ENCODE measurements at regions not wholly inside any gene's neighbourhood (a gene's known extent, or its start where the extent isn't known, plus 50 kb on each side); places are given as distances from the start of the nearest gene placed in this dataset.

GRCh38 chr9:105828171-105828570 lies 133.8 kb downstream of the TMEM38B start:
- intact Hi-C loops (cut with micrococcal nuclease) = loop anchor here (2.0 to 10.0 kb wide), 2 partner anchors 17 to 223 kb away; no protein-coding TSS in a partner anchor

- intact Hi-C loops (cut with micrococcal nuclease) = loop anchor here (2.0 to 10.0 kb wide), 2 partner anchors 18 to 224 kb away; no protein-coding TSS in a partner anchor
Observed at GRCh38 chr9:105828596-105829213, 134.4 kb downstream of the TMEM38B start.

- intact Hi-C loops (cut with micrococcal nuclease) = no loop called here
Observed at GRCh38 chr9:105830461-105830860, 136.1 kb downstream of the TMEM38B start.

DNA sequence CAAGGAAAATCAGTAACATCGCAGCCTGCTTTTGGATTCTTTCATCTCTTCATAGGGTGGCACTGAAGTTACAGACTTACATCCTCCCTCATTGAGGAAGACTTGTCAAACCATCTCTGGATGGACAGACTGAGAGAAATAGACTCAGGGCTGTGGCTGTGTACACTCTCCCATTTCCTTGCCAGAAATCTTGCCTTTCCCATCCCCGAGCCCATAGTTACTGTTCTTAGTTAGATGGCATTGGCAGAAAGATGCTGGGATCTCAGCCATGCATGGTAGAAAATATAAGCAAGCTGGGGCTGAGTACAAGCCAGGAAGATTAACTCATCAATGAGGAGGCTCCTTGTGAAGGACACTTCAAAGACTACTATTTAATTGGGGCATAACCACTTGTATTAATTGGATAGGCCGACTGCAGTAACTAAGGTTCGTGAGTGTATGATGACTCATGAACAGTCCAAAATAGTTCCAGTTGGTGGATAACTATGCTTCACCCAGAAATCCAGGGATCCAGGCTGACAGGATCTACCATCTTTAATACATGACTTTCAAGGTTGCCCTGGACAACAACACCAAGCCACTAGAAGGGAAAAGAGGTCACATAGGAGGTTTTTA lies 137.9 kb downstream of the TMEM38B start:
- intact Hi-C loops (cut with micrococcal nuclease) = no loop called here

DNA sequence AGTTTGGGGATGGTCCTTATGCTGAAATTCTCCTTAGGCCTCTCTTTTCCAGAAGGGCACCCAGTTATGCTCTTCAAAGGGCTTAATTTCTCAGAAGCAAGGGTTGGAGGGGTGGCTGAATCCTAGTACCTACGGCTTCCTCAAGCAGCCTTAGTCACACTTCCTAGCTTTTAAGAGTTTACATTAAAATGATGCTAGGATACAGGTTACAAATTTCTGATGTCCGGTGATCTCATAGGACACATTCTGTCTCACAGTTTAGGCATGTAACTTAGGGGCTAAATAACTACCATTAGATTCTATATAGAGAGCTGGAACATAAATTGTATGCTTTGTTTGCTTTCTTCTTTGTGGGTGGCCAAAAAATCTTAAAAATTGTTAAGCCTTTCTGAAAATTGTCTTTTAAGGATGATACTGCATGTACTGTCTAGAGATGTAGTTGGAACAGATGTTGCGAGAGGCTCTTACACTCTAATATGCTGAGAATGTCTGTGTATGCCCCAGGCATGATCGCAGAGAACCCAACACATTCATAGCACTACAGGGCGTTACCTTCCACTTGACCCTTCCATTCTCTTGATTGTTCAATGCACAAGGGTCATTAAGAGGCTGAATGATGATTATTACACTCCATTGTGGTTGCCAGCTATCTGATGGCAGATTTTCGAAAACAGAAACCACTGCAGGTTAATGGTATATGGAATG lies 139.1 kb downstream of the TMEM38B start:
- intact Hi-C loops (cut with micrococcal nuclease) = no loop called here

DNA sequence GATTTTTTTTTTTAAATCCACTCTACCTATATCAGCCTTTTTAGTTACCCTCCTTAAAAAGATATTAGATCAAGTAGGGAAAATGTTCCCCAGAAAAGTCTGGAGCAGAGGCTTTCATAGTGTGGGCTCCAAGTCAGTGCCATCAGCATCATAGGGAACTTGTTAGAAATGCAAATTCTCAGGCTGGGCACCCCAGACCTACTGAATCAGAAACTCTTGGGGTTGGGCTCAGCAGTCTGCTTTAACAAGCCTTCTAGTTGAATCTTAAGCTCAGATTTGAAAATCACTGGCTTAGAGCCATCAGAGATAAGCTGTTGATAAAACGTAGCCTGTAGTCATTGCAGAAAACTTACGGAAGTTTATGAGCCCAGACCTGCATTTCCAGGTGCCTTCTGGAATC lies 140.1 kb downstream of the TMEM38B start:
- intact Hi-C loops (cut with micrococcal nuclease) = no loop called here

DNA sequence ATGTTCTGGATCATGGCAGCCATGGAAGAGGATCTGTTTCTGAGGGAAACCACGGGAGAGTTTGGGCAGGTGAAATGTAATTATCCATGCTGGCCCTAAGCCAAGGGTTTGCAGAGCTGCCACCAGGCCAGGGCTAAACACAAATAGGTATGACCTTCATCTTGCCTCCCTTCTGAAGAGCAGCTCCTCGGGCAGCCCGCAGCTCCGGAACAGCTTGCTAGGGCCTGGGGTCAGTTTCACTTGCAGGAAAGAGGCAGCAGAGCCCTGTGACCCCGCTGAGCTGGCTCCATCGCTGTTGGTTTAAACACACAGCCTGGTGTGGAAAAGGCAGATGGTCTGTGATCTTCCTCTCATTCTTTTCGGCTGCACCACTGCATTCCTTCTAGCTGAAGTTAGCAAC lies 141.4 kb downstream of the TMEM38B start:
- intact Hi-C loops (cut with micrococcal nuclease) = no loop called here

GRCh38 chr9:105836936-105837660 lies 142.8 kb downstream of the TMEM38B start:
- intact Hi-C loops (cut with micrococcal nuclease) = no loop called here

GRCh38 chr9:105841562-105841961 lies 147.2 kb downstream of the TMEM38B start:
- intact Hi-C loops (cut with micrococcal nuclease) = loop anchor here (5.0 kb wide), 1 partner anchor 234 kb away; no protein-coding TSS in a partner anchor

GRCh38 chr9:105842023-105842644 lies 147.8 kb downstream of the TMEM38B start:
- intact Hi-C loops (cut with micrococcal nuclease) = loop anchor here (1.0 to 5.0 kb wide), 4 partner anchors 17 to 1330 kb away; no protein-coding TSS in a partner anchor

DNA sequence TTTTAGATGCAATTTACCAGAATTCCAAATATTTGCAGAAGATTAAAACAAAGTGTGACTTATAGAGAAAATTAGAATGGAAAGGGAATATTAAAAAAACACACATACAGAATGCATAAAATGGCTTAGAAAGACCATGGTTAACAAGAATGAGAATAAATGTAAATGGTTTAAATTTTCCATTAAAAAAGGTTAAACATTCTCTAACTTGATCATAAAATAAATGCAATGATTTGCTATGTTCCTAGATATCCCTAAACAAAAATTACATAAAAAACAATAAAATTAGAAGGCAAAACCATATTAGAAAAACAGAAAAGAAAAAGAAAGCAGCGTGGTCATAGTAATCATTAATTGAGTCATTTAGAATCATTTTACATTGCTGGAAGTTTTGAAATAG lies 152.5 kb downstream of the TMEM38B start:
- intact Hi-C loops (cut with micrococcal nuclease) = no loop called here

DNA sequence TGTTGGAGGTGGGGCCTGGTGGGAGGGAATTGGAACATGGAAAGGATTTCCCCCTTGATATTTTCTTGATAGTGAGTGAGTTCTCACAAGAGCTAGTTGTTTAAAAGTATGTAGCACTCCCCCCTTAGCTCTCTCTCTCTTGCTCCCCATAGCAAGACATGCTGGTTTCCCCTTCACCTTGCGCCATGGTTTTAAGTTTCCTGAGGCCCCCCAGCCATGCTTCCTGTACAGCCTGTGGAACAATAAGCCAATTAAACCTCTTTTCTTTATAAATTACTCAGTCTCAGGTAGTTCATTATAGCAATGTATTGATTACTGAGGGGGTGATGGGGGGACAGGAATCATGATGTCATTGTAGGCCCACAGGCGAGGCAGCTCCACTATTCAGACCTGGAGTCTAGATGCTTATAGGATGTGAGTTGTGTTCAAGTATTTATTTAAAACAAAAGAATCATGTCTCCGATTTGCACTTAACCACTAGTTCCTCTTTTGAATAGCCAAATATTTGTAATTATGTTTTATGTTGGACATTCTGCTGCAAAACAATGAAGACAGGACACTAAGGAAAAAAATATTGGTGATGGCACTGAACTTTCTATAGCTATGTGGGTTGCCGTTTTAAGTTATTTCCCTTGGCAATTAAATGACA lies 156.6 kb downstream of the TMEM38B start:
- intact Hi-C loops (cut with micrococcal nuclease) = no loop called here

DNA sequence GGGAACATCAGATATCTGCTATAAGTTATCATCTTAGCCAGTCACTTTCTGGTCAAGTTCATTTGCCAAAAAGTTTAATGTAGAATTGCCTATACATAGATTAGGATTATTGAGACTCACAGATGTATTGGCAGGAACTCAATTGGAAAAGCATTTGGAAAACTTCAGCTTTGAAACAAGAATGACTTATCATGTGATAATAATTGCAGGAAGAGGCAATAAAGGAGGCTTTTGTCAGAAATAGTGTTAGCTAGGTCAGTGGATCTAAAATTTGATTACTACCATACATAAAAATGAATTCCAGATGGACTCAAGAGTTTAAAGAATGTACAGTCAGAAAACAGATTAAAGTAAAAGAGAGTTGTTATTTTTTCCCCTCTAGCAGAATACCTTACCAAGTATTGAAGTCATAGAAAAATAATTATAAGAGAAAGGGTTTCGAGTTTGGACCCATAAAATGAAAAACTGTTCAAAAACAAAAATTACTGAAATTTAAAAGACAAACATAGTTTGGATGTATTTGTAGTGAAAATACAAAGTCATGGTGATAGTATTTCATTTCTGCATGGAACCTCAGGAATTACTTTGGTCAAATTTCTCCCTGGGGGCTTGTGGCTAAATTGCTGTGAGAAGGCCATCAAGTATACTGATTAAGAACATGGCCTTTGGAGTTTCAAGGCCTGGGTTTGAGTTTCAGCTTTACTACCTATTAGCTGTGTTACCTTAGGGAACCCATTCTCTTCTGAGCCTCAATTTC lies 159.9 kb downstream of the TMEM38B start:
- intact Hi-C loops (cut with micrococcal nuclease) = no loop called here

DNA sequence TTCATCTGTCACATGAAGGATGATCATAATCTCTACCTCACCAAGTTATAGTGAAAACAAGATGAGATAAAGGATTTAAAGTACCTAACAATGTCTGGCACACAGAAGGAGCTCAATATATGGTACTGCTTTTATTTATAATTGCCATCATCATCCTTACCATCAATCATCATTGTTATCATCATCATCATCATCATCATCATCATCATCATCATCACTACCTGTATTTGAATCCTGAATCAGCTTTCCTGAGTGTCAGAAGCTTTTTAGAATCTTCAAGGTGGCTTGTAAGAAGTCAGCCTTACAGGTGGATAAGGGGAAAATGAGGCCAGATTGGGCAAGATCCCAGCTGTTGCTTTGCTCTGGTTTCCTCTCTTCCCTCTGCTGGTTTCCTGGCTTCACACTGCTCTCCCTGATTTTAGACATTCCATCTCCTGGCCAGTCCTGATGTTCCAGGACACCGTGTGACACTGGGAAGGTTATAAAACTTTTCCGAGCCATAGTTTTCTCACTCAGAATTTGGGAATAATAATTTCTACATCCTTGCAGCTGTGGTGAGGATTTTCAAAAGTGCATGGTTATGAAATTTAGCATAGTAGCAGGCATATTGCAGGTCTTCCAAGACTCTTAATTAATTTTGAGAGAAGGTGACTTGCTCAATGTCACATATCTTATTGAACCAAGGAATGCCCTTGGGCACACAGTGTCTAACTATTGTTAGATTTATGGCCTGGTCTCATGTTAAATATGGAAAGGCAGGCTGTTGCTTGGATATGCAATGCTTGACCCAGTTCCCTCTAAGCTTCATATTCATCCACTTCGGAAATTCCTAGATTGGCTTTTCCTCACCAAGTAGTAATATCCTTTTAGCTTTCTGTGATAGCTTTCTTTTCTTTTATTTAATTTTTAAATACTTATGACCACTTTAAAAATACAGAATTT lies 160.7 kb downstream of the TMEM38B start:
- intact Hi-C loops (cut with micrococcal nuclease) = no loop called here

DNA sequence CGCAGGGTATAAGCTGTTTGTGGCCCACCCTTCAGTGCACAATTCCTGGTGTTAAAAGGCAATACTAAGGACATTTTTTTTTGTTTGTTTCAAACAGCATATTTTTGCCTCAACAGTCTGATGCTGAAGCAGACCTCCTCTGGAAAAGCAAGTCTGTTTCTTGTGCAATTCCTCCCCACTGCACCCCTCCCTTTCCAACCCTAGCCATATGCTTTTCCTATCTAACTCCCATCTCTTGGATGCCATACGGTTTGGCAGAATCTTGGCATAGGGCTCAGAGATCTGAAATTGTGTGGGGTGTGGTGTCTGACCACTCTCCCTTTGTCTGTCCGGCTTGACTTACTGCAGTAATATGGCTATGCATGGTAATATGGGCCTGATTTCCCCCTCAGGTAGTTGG lies 161.6 kb downstream of the TMEM38B start:
- intact Hi-C loops (cut with micrococcal nuclease) = no loop called here

- intact Hi-C loops (cut with micrococcal nuclease) = loop anchor here (2.0 kb wide), 3 partner anchors 163 to 1427 kb away; partner anchors contain the start of genes FKTN and TMEM38B
Observed at GRCh38 chr9:105858006-105858690, 163.8 kb downstream of the TMEM38B start.

- intact Hi-C loops (cut with micrococcal nuclease) = loop anchor here (1.0 to 2.0 kb wide), 6 partner anchors 17 to 1426 kb away; partner anchors contain the start of genes FKTN, NIPSNAP3A and TMEM38B
Observed at GRCh38 chr9:105858877-105859276, 164.5 kb downstream of the TMEM38B start.
